ENCODE measurements at regions not wholly inside any gene's neighbourhood (a gene's known extent, or its start where the extent isn't known, plus 50 kb on each side); places are given as distances from the start of the nearest gene placed in this dataset.

DNA sequence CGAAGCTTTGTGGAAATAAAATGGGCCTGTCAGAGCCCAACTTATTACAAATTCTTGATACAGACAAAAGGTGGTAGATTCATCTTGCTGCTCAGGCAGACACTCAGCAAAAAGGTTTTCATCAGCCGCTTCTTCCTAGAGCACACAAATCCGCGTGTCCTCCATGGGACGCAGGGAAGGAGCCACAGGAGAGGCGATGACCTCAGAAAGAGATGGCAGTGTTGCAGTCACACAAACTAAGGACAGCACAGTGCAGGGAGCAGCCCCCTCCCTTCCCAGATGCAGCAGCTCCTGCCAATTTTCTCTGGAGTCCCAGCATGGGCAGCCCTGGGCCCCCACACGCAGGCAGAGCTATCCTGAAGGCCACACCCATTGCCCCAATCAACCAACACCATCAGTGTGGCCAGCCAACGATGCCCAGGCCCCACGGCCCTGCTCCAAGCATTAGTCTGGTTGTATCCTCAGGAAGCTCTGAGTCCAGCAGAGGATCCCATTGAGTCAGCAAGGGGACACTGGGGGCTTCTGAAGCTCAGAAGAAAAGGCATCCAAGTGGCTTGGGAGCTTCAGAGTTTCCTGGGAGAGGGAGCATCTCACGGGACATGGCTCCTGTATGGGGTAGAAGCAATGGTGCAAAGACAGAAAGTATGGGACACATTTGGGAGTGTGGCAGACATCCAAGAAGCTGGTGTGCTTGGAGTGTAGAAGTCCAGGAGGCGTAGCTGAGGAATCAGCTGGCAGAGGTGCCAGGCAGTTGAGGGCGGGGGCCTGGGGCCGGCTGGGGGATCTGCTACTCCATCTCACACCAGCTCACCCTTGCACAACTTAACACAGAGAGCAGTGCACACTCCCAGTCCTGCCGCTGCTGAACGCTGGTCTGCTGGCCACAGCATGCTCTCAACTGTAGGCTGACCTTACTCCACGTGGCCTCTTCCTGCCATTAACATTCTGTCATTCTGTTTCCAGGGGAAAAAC, 142.1 kb upstream of the CST7 start:
- no peak overlapping the region for H3K23ac ChIP-seq (ENCODE audit: low read depth, low read length, poor library complexity)

GRCh38 chr20:24808616-24809015, 140.5 kb upstream of the CST7 start:
- Histone ChIP-seq H2BK15ac (ENCODE audit: low read length) (no peak overlapping the region), H3K9ac (ENCODE audit: low read depth, low read length, poor library complexity) (peak overlapping the region; percentile 12), H3K4me3 (ENCODE audit: low read length in 2 of 2) (peak overlapping the region in 1 of 2 donors; percentile 7), H4K91ac (ENCODE audit: low read depth, low read length, poor library complexity) (no peak overlapping the region), H2AFZ (ENCODE audit: low read length) (no peak overlapping the region), H3K27me3 (ENCODE audit: control insufficient read depth in 3 of 3, insufficient read depth in 3 of 3, low read depth in 1 of 3, low read length in 3 of 3) (peaks cover 0 to 3% (median 0%) of the 10 kb centered on the region in 3 experiments), H3K18ac (ENCODE audit: low read length) (peak overlapping the region; percentile 82), H3K14ac (ENCODE audit: low read length) (peak overlapping the region; percentile 84), H2BK12ac (ENCODE audit: low read length) (no peak overlapping the region), H3K23ac (ENCODE audit: low read depth, low read length, poor library complexity) (peak overlapping the region; percentile 71), H3K9me3 (replicated peaks in 1 of 2; ENCODE audit: control insufficient read depth in 2 of 2, insufficient read depth in 1 of 2, low read depth in 1 of 2, low read length in 2 of 2) (peaks cover 0 to 4% of the 10 kb centered on the region in 2 donors), H2AK5ac (ENCODE audit: low read depth, low read length) (no peak overlapping the region), H2BK5ac (ENCODE audit: low read length) (no peak overlapping the region), H3K4me1 (ENCODE audit: control insufficient read depth in 2 of 2, insufficient read depth in 1 of 2, low read depth in 1 of 2, low read length in 2 of 2) (peaks cover 0 to 2% of the 10 kb centered on the region in 2 donors), H2BK120ac (ENCODE audit: low read depth, low read length) (no peak overlapping the region), H4K8ac (ENCODE audit: low read depth, low read length) (no peak overlapping the region), H3K4me2 (ENCODE audit: insufficient read depth, low read length, poor library complexity, severe bottlenecking) (no peak overlapping the region), H3K79me1 (ENCODE audit: low read depth, low read length) (no peaks in the 10 kb centered on the region), H3K4ac (ENCODE audit: low read length) (no peak overlapping the region), H3K36me3 (replicated peaks in 1 of 2; ENCODE audit: control insufficient read depth in 2 of 2, insufficient read depth in 2 of 2, low read length in 2 of 2) (no peaks in the 10 kb centered on the region), H3K27ac (replicated peaks; ENCODE audit: low read length) (no peak overlapping the region)
- no CpG with 5 or more reads among the region's 10 CpGs for whole genome bisulfite sequencing, 2 donors (ENCODE audit: extremely low coverage in 2 of 2, insufficient read length in 2 of 2, insufficient replicate concordance in 1 of 2)
- no peak for DNase-seq (ENCODE audit: low spot score)

More for the DNA sequence above, 142.1 kb upstream of the CST7 start:
- Histone ChIP-seq H2BK120ac (ENCODE audit: low read depth, low read length) (no peak overlapping the region), H3K4me3 (ENCODE audit: low read length in 2 of 2) (no peak overlapping the region), H3K27me3 (ENCODE audit: control insufficient read depth in 3 of 3, insufficient read depth in 3 of 3, low read depth in 1 of 3, low read length in 3 of 3) (no peaks in the 10 kb centered on the region), H3K79me1 (ENCODE audit: low read depth, low read length) (no peaks in the 10 kb centered on the region), H3K9ac (ENCODE audit: low read depth, low read length, poor library complexity) (no peak overlapping the region), H4K8ac (ENCODE audit: low read depth, low read length) (no peak overlapping the region), H3K27ac (replicated peaks; ENCODE audit: low read length) (no peak overlapping the region), H3K4me2 (ENCODE audit: insufficient read depth, low read length, poor library complexity, severe bottlenecking) (no peak overlapping the region), H4K91ac (ENCODE audit: low read depth, low read length, poor library complexity) (no peak overlapping the region), H3K14ac (ENCODE audit: low read length) (no peak overlapping the region), H2AK5ac (ENCODE audit: low read depth, low read length) (no peak overlapping the region), H3K9me3 (replicated peaks in 1 of 2; ENCODE audit: control insufficient read depth in 2 of 2, insufficient read depth in 1 of 2, low read depth in 1 of 2, low read length in 2 of 2) (peaks cover 0 to 1% of the 10 kb centered on the region in 2 donors), H2BK12ac (ENCODE audit: low read length) (no peak overlapping the region), H3K36me3 (replicated peaks in 1 of 2; ENCODE audit: control insufficient read depth in 2 of 2, insufficient read depth in 2 of 2, low read length in 2 of 2) (no peaks in the 10 kb centered on the region), H3K4ac (ENCODE audit: low read length) (no peak overlapping the region), H2BK15ac (ENCODE audit: low read length) (no peak overlapping the region), H3K4me1 (ENCODE audit: control insufficient read depth in 2 of 2, insufficient read depth in 1 of 2, low read depth in 1 of 2, low read length in 2 of 2) (peaks cover 0 to 2% of the 10 kb centered on the region in 2 donors), H3K18ac (ENCODE audit: low read length) (no peak overlapping the region), H2BK5ac (ENCODE audit: low read length) (no peak overlapping the region), H2AFZ (ENCODE audit: low read length) (no peak overlapping the region)
- no CpG with 5 or more reads among the region's 16 CpGs for WGBS, 2 donors (ENCODE audit: extremely low coverage in 2 of 2, insufficient read length in 2 of 2, insufficient replicate concordance in 1 of 2)
- DNase-seq (ENCODE audit: low spot score), result no peak

DNA sequence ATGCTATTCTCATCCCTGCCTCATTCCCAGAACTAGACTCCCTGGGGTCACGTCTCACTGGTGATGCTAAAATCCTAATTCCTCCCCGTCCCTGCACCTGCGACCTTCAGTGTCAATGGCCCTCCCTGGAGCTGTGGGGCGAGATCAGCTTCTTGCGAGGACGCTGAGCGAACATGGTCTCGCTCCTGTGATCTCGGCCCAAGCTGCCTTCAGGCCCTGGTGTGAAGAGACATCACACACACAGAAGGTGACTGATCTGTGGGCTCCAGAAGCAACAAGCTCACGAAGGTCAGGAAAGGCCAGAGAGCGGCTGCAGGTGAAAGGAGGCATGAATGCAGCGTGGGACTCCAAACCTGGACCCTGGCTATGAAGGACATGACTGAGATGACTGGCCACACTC, 139.5 kb upstream of the CST7 start:
- WGBS, 2 donors (ENCODE audit: extremely low coverage in 2 of 2, insufficient read length in 2 of 2, insufficient replicate concordance in 1 of 2), result no CpG with 5 or more reads among the region's 12 CpGs
- Histone ChIP-seq H2AK5ac (ENCODE audit: low read depth, low read length) (no peak overlapping the region), H3K4me3 (ENCODE audit: low read length in 2 of 2) (no peak overlapping the region), H2BK15ac (ENCODE audit: low read length) (no peak overlapping the region), H3K23ac (ENCODE audit: low read depth, low read length, poor library complexity) (peak overlapping the region; percentile 25), H3K4ac (ENCODE audit: low read length) (no peak overlapping the region), H2BK5ac (ENCODE audit: low read length) (no peak overlapping the region), H3K4me1 (ENCODE audit: control insufficient read depth in 2 of 2, insufficient read depth in 1 of 2, low read depth in 1 of 2, low read length in 2 of 2) (peaks cover 0 to 2% of the 10 kb centered on the region in 2 donors), H2BK120ac (ENCODE audit: low read depth, low read length) (no peak overlapping the region), H2BK12ac (ENCODE audit: low read length) (no peak overlapping the region), H3K14ac (ENCODE audit: low read length) (no peak overlapping the region), H4K91ac (ENCODE audit: low read depth, low read length, poor library complexity) (no peak overlapping the region), H3K9ac (ENCODE audit: low read depth, low read length, poor library complexity) (peak overlapping the region; percentile 72), H3K9me3 (replicated peaks in 1 of 2; ENCODE audit: control insufficient read depth in 2 of 2, insufficient read depth in 1 of 2, low read depth in 1 of 2, low read length in 2 of 2) (peaks cover 0 to 4% of the 10 kb centered on the region in 2 donors), H3K18ac (ENCODE audit: low read length) (no peak overlapping the region), H3K4me2 (ENCODE audit: insufficient read depth, low read length, poor library complexity, severe bottlenecking) (no peak overlapping the region), H2AFZ (ENCODE audit: low read length) (no peak overlapping the region), H3K27ac (replicated peaks; ENCODE audit: low read length) (no peak overlapping the region), H3K79me1 (ENCODE audit: low read depth, low read length) (no peaks in the 10 kb centered on the region), H3K27me3 (ENCODE audit: control insufficient read depth in 3 of 3, insufficient read depth in 3 of 3, low read depth in 1 of 3, low read length in 3 of 3) (peaks cover 0 to 3% (median 0%) of the 10 kb centered on the region in 3 experiments), H4K8ac (ENCODE audit: low read depth, low read length) (no peak overlapping the region), H3K36me3 (replicated peaks in 1 of 2; ENCODE audit: control insufficient read depth in 2 of 2, insufficient read depth in 2 of 2, low read length in 2 of 2) (no peaks in the 10 kb centered on the region)
- DNase-seq (ENCODE audit: low spot score), result no peak

GRCh38 chr20:24810676-24811407, 138.2 kb upstream of the CST7 start:
- H3K4ac ChIP-seq (ENCODE audit: low read length), result no peak overlapping the region
- H2AFZ ChIP-seq (ENCODE audit: low read length), result no peak overlapping the region
- H4K91ac ChIP-seq (ENCODE audit: low read depth, low read length, poor library complexity), result no peak overlapping the region
- H2BK15ac ChIP-seq (ENCODE audit: low read length), result no peak overlapping the region
- peaks cover 0 to 4% of the 10 kb centered on the region in 2 donors for H3K9me3 ChIP-seq (replicated peaks in 1 of 2; ENCODE audit: control insufficient read depth in 2 of 2, insufficient read depth in 1 of 2, low read depth in 1 of 2, low read length in 2 of 2)
- peak overlapping the region; percentile 59 for H3K14ac ChIP-seq (ENCODE audit: low read length)
- no peak overlapping the region for H2BK12ac ChIP-seq (ENCODE audit: low read length)
- H4K8ac ChIP-seq (ENCODE audit: low read depth, low read length), result no peak overlapping the region
- H3K4me3 ChIP-seq (ENCODE audit: low read length in 2 of 2), result no peak overlapping the region
- no peak overlapping the region for H3K27ac ChIP-seq (replicated peaks; ENCODE audit: low read length)
- H3K79me1 ChIP-seq (ENCODE audit: low read depth, low read length), result no peaks in the 10 kb centered on the region
- H3K18ac ChIP-seq (ENCODE audit: low read length), result peak overlapping the region; percentile 52
- H2AK5ac ChIP-seq (ENCODE audit: low read depth, low read length), result no peak overlapping the region
- WGBS, 2 donors (ENCODE audit: extremely low coverage in 2 of 2, insufficient read length in 2 of 2, insufficient replicate concordance in 1 of 2), result no CpG with 5 or more reads among the region's 6 CpGs
- H3K27me3 ChIP-seq (ENCODE audit: control insufficient read depth in 3 of 3, insufficient read depth in 3 of 3, low read depth in 1 of 3, low read length in 3 of 3), result peaks cover 0 to 3% (median 0%) of the 10 kb centered on the region in 3 experiments
- no peaks in the 10 kb centered on the region for H3K36me3 ChIP-seq (replicated peaks in 1 of 2; ENCODE audit: control insufficient read depth in 2 of 2, insufficient read depth in 2 of 2, low read length in 2 of 2)
- DNase-seq (ENCODE audit: low spot score), result no peak
- H3K4me1 ChIP-seq (ENCODE audit: control insufficient read depth in 2 of 2, insufficient read depth in 1 of 2, low read depth in 1 of 2, low read length in 2 of 2), result no peaks in the 10 kb centered on the region
- H3K23ac ChIP-seq (ENCODE audit: low read depth, low read length, poor library complexity), result no peak overlapping the region
- no peak overlapping the region for H2BK5ac ChIP-seq (ENCODE audit: low read length)
- H2BK120ac ChIP-seq (ENCODE audit: low read depth, low read length), result no peak overlapping the region
- H3K4me2 ChIP-seq (ENCODE audit: insufficient read depth, low read length, poor library complexity, severe bottlenecking), result no peak overlapping the region
- no peak overlapping the region for H3K9ac ChIP-seq (ENCODE audit: low read depth, low read length, poor library complexity)
